ENCODE measurements at regions not wholly inside any gene's neighbourhood (a gene's known extent, or its start where the extent isn't known, plus 50 kb on each side); places are given as distances from the start of the nearest gene placed in this dataset.

- TF ChIP-seq CTCF (IDR thresholded peaks at IDR 0.05; ENCODE audit: low read depth, low read length, missing input control) (no peak), REST (IDR thresholded peaks at IDR 0.05) (no peak)
Observed at GRCh38 chr2:126304154-126304553, 351.8 kb upstream of the GYPC start.
